Stimulated activated CD4-positive, alpha-beta T cell treated with anti-CD3 and anti-CD28 coated beads, Interleukin-2, amount 100 ng/mL, for 4 hours (primary cell): ENCODE measurements at regions not wholly inside any gene's neighbourhood (a gene's known extent, or its start where the extent isn't known, plus 50 kb on each side); places are given as distances from the start of the nearest gene placed in this dataset.

Source experiments
- DNase-seq: peaks from one replicate; pipeline ENCODE4 v3.0.0-alpha.2; 2020; ENCODE audit warnings: low read depth

DNA sequence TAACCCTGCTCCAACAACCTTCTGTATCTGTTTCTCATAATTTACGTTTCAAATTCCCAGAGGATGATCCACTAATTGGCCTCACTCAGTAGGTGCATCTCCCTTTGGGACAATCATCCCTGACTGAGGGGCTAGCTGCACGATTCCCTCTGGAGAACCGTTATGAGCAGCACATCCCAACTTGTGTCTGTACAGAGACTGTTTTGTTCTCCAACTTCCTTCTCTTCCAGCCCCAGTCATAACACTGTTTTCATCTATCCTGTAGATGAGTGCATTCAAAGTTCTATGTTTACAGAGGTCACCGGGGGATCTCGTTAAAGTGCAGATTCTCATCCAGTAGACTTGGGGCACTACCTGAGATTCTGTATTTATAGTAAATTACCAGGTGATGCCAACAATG is 187.2 kb downstream of the REEP3 start:
- DNase-seq = no peak

GRCh38 chr10:63710703-63711102 is 189.5 kb downstream of the REEP3 start:
- DNase-seq = no peak

DNA sequence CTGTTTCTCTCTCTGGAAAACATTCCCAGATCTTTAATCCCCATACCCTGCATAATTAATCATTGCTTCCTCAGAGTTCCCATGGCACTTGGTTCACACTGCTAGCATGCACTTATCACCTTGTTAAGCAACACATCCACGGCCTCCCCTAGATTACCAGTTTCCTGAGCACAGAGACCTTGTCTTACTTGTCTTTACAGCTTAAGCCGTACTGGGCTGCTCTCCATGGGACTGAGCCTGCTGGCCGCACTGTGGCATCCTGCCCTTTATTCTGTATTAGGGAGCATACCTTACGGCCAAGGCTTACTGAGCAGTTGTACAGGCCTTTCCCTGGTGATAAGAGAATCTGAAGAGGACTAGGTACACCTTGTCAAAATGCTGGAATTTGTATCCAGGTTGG is 190.2 kb downstream of the REEP3 start:
- no peak for DNase-seq

DNA sequence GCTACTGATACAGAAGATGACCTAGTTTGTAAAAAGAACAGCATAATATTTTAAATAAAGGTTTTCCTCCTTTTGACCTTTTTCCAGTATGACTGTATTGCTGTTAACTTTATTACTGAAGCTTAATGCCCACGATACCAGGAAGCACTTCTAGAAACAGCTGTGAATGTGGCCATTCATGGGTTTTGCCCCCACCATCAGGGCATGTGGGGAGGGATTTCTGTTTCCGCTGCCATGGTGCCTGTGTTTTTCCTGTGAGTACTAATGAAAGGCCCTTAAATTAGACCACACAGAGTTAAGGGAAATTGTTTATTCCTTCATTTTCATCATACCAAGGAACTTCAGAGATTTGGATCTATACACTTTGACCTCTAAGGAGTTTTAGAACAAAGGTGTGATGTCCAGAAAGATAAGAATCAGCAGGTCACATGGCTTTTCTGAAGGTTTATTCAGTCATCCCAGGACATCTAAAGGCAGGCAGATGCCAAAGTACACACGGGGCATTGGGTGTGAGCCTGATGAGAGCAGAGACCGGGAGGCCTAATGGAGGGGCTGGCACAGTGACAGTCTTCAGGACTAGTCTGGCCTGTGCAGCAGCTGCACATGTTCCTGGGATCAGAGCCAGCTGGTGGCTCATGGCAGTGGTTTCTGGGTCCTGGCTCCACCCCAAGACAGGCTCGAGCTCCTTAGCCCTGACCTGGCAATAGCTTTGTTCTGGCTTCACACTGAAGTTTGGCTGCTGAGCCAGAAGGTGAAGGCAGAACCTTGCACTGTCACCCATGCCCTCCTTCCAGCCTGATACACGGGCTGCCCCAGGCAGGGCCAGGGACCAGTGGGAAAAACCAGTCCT is 190.9 kb downstream of the REEP3 start:
- no peak for DNase-seq

DNA sequence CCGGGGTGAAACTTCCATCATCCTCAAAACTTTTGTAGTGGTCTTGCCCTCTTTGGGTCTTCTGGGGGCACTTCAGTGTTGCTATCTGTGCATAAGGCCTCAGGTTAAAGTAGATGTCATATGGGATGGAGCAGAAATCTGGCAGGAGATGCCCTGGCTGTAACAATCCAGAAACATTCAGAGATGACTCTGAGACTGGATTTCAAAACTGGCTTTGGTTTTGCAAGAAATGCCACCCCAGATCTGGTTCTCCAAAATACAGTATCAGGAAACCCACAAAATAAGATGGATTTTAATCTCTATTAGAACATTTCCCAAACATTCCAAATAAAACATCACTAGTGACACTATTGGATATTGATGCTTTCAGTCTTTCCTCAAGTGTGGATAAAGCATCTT is 191.5 kb downstream of the REEP3 start:
- DNase-seq = no peak

DNA sequence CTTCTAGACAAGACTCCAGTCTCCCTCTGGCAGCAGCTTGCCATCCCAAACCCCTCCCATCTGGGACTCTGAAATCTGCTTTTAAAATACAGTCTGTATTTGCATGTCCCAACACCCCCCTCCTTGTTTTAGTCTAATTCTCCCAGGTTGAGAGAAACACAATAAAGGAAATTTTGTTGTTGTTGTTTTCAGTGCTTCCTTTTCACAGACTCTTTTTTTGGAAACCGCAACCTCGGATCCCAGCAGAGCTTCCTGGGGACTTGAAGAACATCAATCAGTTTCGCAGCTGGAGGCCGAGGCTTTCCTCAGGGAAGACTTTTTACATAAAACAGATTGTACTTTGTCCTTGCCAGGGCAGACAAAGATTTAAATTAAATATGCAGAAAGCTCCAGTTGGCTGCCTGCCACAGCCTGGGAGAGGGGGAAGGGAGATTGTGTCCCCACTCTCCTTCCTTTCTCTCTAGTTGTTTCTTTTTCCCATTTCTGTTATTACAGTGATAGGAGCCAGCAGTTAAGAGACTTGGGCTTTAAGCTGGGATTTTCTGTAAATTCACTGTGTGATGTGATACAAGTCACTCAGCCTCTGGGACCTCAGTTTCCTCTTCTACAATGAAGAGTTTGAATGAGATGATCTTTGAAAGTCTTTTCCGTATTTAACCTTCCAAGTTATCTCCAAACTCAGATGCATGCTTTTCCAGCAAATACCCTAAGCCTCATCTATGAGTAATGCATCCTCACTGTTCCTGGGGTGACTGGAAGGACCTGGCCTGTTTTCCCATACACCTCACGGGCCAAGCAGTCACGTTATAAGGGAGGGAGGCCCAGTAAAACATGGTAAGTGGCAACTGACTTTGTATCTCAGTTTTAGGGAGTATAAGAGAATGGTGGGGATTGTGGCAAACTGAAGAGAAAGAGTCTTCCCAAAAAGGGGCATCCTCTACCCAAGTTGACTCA is 192.3 kb downstream of the REEP3 start:
- DNase-seq = no peak

DNA sequence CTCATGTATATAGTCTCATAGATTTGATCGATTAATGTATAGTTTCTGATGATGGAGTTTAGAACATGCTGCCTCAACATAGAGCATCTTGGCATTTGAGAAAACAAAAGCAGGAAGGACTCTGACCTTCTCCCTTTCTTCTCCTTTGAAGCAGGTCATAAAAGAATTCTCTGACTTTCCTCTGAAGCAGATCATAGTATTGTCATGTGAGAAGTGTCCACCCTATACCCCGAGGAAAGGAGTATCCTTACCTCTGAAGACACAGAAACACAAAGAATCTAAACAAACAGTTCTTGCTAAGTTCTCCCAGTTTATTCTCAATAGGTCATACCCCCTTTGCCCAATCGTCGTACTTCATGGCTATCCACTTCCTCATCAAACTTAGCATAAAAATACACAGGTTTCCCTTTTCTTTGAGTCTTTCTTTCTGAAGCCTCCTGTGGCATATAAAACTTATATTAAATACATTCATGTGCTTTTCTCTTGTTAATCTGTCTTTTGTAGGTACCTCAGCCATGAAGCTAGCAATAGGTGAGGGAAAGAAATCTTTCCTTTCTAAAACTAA is 194.9 kb downstream of the REEP3 start:
- no peak for DNase-seq

DNA sequence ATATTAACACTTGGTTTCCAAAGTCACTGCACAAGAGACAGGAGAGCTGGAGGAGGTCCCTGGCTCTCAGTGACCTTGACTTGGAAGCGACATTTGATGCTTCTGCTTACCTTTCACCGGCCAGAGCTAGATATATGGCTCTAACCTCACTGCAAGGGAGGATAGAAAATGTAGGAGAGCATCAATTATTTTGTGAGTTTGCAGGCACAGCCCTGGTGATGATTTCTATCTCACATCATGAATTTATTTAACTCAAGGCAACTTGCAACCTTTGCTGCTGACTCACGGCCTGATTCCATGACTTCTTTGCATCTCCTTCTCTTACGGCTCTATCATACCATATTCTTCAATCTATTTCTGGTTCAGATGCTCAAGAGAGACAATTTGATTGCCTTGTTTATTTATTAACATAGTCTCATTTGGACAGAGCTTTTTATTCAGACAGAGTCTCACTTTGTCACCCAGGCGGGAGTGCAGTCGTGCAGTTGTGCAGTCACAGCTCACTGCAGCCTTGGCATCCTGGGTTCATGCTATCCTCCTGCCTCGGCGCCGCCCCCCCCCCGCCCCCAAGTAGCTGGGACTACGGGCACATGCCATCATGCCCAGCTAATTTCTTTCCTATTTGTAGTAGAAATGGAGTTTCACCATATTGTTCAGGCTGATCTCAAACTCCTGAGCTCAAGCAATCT is 196.0 kb downstream of the REEP3 start:
- DNase-seq = no peak

- DNase-seq = no peak
Measured at GRCh38 chr10:63718006-63718405, 196.8 kb downstream of the REEP3 start.

DNA sequence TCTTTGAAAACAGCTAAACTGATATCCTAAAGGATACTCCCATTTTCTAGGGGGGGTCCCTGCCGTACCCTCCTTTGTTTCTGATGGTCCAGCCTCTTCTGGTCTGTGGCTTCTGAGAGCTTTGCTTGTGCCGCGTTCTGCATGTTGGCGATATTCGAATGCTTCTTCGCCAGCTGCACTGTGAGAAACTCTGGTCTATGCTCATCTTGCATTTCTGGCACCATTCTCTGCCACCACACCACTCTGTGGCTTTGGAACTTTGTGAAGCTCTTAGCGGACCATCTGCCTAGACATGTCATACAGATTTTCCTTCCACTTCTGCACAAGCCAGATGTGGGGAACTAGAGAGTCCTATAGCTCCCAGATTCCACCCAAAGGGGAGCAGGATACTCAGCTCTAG is 197.2 kb downstream of the REEP3 start:
- DNase-seq = no peak

DNA sequence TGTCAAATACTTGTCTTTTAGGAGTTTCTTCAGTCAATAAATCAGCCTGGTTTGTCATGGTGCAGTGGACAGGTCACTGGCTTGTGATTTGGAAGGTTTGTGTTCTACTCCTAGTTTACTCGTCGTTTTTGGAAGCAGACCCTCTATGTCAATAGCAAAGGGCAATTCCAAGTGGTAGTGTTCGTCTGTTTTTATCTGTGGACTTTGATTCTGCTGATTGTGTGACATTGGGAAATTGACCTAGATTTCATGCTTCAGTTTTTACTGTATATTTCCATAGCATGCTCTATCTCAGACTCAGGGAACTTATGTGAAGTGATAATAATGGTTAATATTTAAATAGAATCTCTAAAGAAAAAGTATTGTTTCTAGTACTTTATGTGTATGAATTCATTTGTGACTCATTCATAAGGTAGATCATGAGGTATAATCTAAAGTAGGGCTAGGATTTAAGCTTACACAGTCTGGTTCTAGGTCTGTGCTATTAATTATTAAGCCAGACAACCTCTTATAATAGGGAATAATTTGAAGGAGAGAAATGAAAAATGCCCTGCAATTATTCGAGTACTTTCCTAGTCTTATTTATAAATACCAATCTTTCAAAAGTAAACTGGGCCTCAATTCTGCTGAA is 198.1 kb downstream of the REEP3 start:
- DNase-seq = no peak

DNA sequence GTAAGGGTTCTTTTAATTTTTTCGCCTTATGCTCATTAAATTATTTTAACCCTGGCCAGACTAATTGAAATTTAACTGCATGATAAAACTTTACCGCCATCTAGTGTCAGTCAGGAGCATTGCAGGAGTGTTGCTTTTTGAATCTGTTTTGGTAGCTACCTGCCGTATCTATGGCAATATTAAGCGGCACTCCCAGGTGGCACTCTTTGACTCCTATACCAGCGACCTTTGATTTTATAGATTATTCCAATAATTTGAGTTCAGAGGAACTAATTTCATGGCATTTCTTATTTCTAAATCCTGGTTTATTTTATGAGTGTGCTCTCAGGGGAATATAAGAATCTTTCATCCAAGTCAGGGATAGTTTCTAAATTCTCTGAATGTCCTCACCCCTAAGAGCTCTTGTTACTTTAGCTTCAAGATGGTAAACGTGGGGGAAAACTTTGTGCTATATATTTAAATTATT is 198.9 kb downstream of the REEP3 start:
- DNase-seq = peak; percentile 46

- DNase-seq = no peak
Measured at GRCh38 chr10:63720676-63721075, 199.5 kb downstream of the REEP3 start.

GRCh38 chr10:63722537-63722936 is 201.3 kb downstream of the REEP3 start:
- DNase-seq = no peak

DNA sequence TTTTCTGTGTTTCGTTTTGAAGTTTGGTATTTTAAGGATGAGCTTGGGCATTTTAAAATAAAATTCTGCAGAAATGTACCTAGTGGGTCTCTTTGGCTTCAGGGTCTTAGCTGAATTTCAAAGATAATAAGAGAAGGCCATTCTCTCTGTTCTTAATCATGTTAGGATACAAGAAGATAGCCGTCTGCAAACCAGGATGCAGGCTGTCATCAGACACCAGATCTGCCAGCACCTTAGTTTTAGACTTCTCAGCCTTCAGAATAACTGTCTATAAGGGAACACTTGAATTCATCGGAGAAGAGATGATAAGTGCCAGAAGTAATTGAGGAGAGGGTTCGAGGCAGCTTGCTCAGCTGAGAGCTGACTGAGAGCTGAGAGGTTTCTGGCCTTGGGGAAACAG is 202.1 kb downstream of the REEP3 start:
- DNase-seq = no peak

DNA sequence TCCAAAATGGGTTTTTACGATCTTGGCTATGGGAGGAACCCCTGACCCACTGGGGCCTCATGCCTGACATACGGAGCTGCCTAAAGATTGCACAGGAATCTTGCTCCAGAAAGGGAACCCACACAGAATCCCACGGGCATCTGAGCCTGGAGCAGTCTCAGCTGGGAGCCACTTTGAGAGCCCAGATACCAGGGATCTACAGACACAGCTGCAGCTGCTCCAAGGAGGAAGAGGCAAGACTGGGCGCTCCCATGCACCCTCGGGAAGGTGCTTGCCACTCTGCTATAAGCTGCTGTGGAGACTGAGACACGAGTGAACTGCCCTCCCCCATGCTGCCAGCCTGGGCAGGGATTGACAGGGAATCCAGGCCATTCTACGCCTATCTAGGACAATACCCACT is 202.5 kb downstream of the REEP3 start:
- no peak for DNase-seq

DNA sequence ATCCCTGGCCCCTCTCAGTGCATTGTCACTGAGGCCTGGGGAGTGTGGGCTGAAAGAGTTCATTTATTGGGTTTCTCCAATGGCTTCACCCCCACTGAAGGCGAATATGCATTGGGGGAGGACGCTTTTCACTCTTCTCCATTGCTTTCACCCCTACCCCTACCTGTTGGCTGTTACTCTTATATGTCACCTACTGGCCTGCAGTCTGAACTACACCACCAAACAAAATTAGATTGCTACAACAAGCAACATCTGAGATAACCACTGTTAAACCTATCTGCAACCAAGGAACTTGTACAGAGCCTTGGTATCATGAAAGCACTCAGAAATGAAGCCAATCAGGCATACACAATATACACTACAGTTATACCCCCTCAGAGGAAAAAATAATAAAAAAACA is 203.7 kb downstream of the REEP3 start:
- no peak for DNase-seq

GRCh38 chr10:63726867-63727266 is 205.7 kb downstream of the REEP3 start:
- no peak for DNase-seq

GRCh38 chr10:63727636-63728035 is 206.4 kb downstream of the REEP3 start:
- DNase-seq = no peak

- no peak for DNase-seq
Measured at GRCh38 chr10:63735305-63735704, 214.1 kb downstream of the REEP3 start.

DNA sequence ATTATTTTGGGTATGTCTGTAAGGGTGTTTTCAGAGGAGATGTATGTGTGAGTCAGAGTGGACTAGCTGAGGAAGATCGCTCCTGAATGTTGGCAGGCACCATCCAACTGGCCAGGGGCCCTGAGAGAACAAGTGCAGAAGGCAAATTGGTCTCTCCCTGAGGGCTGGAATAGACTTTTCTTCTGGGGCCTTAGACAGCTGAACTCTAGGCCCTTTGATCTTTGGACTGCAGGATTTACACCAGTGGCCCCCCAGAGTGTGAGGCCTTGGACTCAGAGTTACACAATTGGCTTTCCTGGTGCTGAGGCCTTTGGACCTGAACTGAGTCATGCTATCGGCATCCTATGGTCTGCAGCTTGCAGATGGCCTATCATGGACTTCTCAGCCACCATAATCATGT is 217.2 kb downstream of the REEP3 start:
- DNase-seq = no peak
